ENCODE measurements at regions not wholly inside any gene's neighbourhood (a gene's known extent, or its start where the extent isn't known, plus 50 kb on each side); places are given as distances from the start of the nearest gene placed in this dataset.
A peak's percentile ranks its signal among the peaks of the same experiment; 100 is the strongest.

- H3K4me3 ChIP-seq (ENCODE audit: low read depth, low read length), result no peak overlapping the region
- peak; percentile 6 for DNase-seq (ENCODE audit: low read depth)
- no peak for TF ChIP-seq CTCF (IDR thresholded peaks at IDR 0.05; ENCODE audit: insufficient read depth, low read depth, low read length, missing control alignments)
These were observed 573.0 kb downstream of the GABRG1 start for GRCh38 chr4:45550766-45551366.

- H3K4me3 ChIP-seq (ENCODE audit: low read depth, low read length), result no peak overlapping the region
- no peak for TF ChIP-seq CTCF (IDR thresholded peaks at IDR 0.05; ENCODE audit: insufficient read depth, low read depth, low read length, missing control alignments)
- no peak for DNase-seq (ENCODE audit: low read depth)
These were observed 584.6 kb downstream of the GABRG1 start for GRCh38 chr4:45539142-45539814.

GRCh38 chr4:45530498-45530897, 593.4 kb downstream of the GABRG1 start:
- H3K4me3 ChIP-seq (ENCODE audit: low read depth, low read length), result no peak overlapping the region
- DNase-seq (ENCODE audit: low read depth), result no peak
- TF ChIP-seq CTCF (IDR thresholded peaks at IDR 0.05; ENCODE audit: insufficient read depth, low read depth, low read length, missing control alignments), result no peak

- TF ChIP-seq CTCF (IDR thresholded peaks at IDR 0.05; ENCODE audit: insufficient read depth, low read depth, low read length, missing control alignments), result no peak
- no peak for DNase-seq (ENCODE audit: low read depth)
- H3K4me3 ChIP-seq (ENCODE audit: low read depth, low read length), result no peak overlapping the region
These were observed 596.7 kb downstream of the GABRG1 start for GRCh38 chr4:45527160-45527559.

GRCh38 chr4:45518832-45519231, 605.0 kb downstream of the GABRG1 start:
- H3K4me3 ChIP-seq (ENCODE audit: low read depth, low read length), result no peak overlapping the region
- no peak for TF ChIP-seq CTCF (IDR thresholded peaks at IDR 0.05; ENCODE audit: insufficient read depth, low read depth, low read length, missing control alignments)
- DNase-seq (ENCODE audit: low read depth), result no peak

GRCh38 chr4:45502471-45502870, 621.4 kb downstream of the GABRG1 start:
- TF ChIP-seq CTCF (IDR thresholded peaks at IDR 0.05; ENCODE audit: insufficient read depth, low read depth, low read length, missing control alignments), result no peak
- H3K4me3 ChIP-seq (ENCODE audit: low read depth, low read length), result no peak overlapping the region
- no peak for DNase-seq (ENCODE audit: low read depth)

- H3K4me3 ChIP-seq (ENCODE audit: low read depth, low read length), result no peak overlapping the region
- no peak for TF ChIP-seq CTCF (IDR thresholded peaks at IDR 0.05; ENCODE audit: insufficient read depth, low read depth, low read length, missing control alignments)
- DNase-seq (ENCODE audit: low read depth), result no peak
These were observed 639.1 kb downstream of the GABRG1 start for GRCh38 chr4:45484740-45485139.

Measured in GM12865 (cell line).